HCT116 (cell line): ENCODE measurements at regions not wholly inside any gene's neighbourhood (a gene's known extent, or its start where the extent isn't known, plus 50 kb on each side); places are given as distances from the start of the nearest gene placed in this dataset.

Source experiments
- ATAC-seq: fragments of 200-7000 bp; cut with Tn5 transposase; 2 replicates; pipeline ENCODE4 v1.9.1; 2020; ENCODE audit warnings: mild to moderate bottlenecking, moderate library complexity
- BruUV-seq: library from RNA; stranded (reverse); fragments of 400-500 nt; replicated peaks from 2 replicates; lab custom pipeline; 2021; lab: Mats Ljungman, UMichigan
- CTCF ChIA-PET: fragments of 300-600 bp; sonication (Branson Sonifier 250); formaldehyde crosslinking; loops from one replicate; lab custom pipeline; 2021; ENCODE audit warnings: antibody characterized with exemption; lab: Charles Lee
- POLR2A ChIA-PET: fragments of 300-600, 350-600 bp; sonication (Branson Sonifier 250); formaldehyde crosslinking; loops from one replicate; lab custom pipeline; 2021; ENCODE audit warnings: antibody characterized with exemption; lab: Charles Lee
- RAD21 ChIA-PET, 2 experiments: fragments of 300-600 bp; sonication (Branson Sonifier 250); formaldehyde crosslinking; loops; one replicate each; lab custom pipeline; 2023; ENCODE audit warnings: low total read pairs in 2 of 2; ENCODE audit not compliant: uncharacterized antibody in 2 of 2, unreplicated experiment in 2 of 2, low non-redundant PET in 1 of 2; lab: Charles Lee
- DNase-seq: peaks from one replicate; pipeline ENCODE4 v3.0.0-alpha.2; 2010; ENCODE audit warnings: low read depth, low spot score
- H2AFZ ChIP-seq: fragments of 200-600 bp; shearing (Covaris generic), sonication (generic); 2 replicates; pipeline ENCODE4 v1.6.1; 2017; ENCODE audit warnings: low read depth, mixed run types, mixed read lengths, antibody characterized with exemption, low read length; ENCODE audit not compliant: poor library complexity, severe bottlenecking
- H3K27ac ChIP-seq: 2 replicates; pipeline ENCODE4 v1.5.1; 2012; ENCODE audit warnings: low read depth, low read length
- H3K27me3 ChIP-seq: fragments of 200-600 bp; sonication (generic); 2 replicates; pipeline ENCODE4 v1.6.1; 2016; ENCODE audit warnings: mixed run types, low read length, mixed read lengths; ENCODE audit not compliant: insufficient read depth
- H3K36me3 ChIP-seq, 2 experiments: fragments of 200-500 bp in 1 of 2; fragments of 200-600 bp in 1 of 2; sonication (Bioruptor generic) in 1 of 2; sonication (generic) in 1 of 2; 2 replicates each; pipeline versions ENCODE4 v1.5.1 to v1.6.1; 2014 to 2016; ENCODE audit warnings: low read length in 2 of 2, inconsistent platforms in 1 of 2, mixed read lengths in 1 of 2, mixed run types in 1 of 2; ENCODE audit not compliant: insufficient read depth in 2 of 2, control insufficient read depth in 1 of 2
- H3K4me1 ChIP-seq, 2 experiments: fragments of 200-600 bp in 1 of 2; sonication (generic) in 1 of 2; 2 replicates each; pipeline versions ENCODE4 v1.5.1 to v1.6.1; 2012 to 2017; ENCODE audit warnings: low read length in 2 of 2, inconsistent platforms in 1 of 2, mild to moderate bottlenecking in 1 of 2, mixed read lengths in 1 of 2, mixed run types in 1 of 2, moderate library complexity in 1 of 2; ENCODE audit not compliant: insufficient read depth in 2 of 2, control insufficient read depth in 1 of 2
- H3K4me2 ChIP-seq: fragments of 200-600 bp; sonication (generic); 2 replicates; pipeline ENCODE4 v1.6.1; 2017; ENCODE audit warnings: mixed run types, low read length, mixed read lengths
- H3K4me3 ChIP-seq, 2 experiments: fragments of 200-600 bp in 1 of 2; sonication (generic) in 1 of 2; replicated peaks in 1 of 2; 2 replicates each; pipeline ENCODE4 v1.5.1; 2011 to 2016; ENCODE audit warnings: low read length in 2 of 2, control low read depth in 1 of 2, low read depth in 1 of 2, mild to moderate bottlenecking in 1 of 2, mixed read lengths in 1 of 2, mixed run types in 1 of 2
- H3K79me2 ChIP-seq: fragments of 200-600 bp; sonication (generic); 2 replicates; pipeline ENCODE4 v1.6.1; 2017; ENCODE audit warnings: mild to moderate bottlenecking, mixed run types, low read length, moderate library complexity, mixed read lengths; ENCODE audit not compliant: insufficient read depth
- H3K9ac ChIP-seq: fragments of 200-600 bp; sonication (generic); 2 replicates; pipeline ENCODE4 v1.6.1; 2016; ENCODE audit warnings: low read length, mixed read lengths
- H3K9me2 ChIP-seq: fragments of 200-600 bp; sonication (generic), shearing (Covaris generic); 2 replicates; pipeline ENCODE4 v1.6.1; 2017; ENCODE audit warnings: mixed run types, mild to moderate bottlenecking, moderate library complexity; ENCODE audit not compliant: insufficient read depth
- H3K9me3 ChIP-seq, 2 experiments: fragments of 200-500 bp in 1 of 2; fragments of 200-600 bp in 1 of 2; sonication (Bioruptor generic) in 1 of 2; sonication (generic) in 1 of 2; 2 replicates each; pipeline ENCODE4 v1.6.1; 2014 to 2017; ENCODE audit warnings: low read length in 2 of 2, mixed read lengths in 2 of 2, inconsistent platforms in 1 of 2, low read depth in 1 of 2, mild to moderate bottlenecking in 1 of 2, mixed run types in 1 of 2, moderate library complexity in 1 of 2; ENCODE audit not compliant: control insufficient read depth in 1 of 2, insufficient read depth in 1 of 2
- H4K20me1 ChIP-seq: fragments of 200-600 bp; sonication (generic), shearing (Covaris generic); 2 replicates; pipeline ENCODE4 v1.6.1; 2017; ENCODE audit warnings: mixed run types, mild to moderate bottlenecking, moderate library complexity; ENCODE audit not compliant: insufficient read depth
- CBX3 ChIP-seq: IDR thresholded peaks from 2 replicates; pipeline ENCODE4 v1.6.1; 2012; ENCODE audit warnings: low read depth
- CEBPB ChIP-seq: IDR thresholded peaks from 2 replicates; pipeline ENCODE4 v1.6.1; 2012; ENCODE audit warnings: low read depth
- EGR1 ChIP-seq: IDR thresholded peaks from 2 replicates; pipeline ENCODE4 v1.6.1; 2012; ENCODE audit warnings: low read depth
- EZH2 ChIP-seq: fragments of 200-600 bp; sonication (generic); IDR thresholded peaks from 2 replicates; pipeline ENCODE4 v1.6.1; 2017; ENCODE audit warnings: antibody characterized with exemption, mixed run types
- FOSL1 ChIP-seq: IDR thresholded peaks from 2 replicates; pipeline ENCODE4 v1.6.1; 2012; ENCODE audit warnings: low read depth
- JUND ChIP-seq: IDR thresholded peaks from 2 replicates; pipeline ENCODE4 v1.6.1; 2012
- MAX ChIP-seq: IDR thresholded peaks from 2 replicates; pipeline ENCODE4 v1.6.1; 2012
- POLR2A ChIP-seq: IDR thresholded peaks from 2 replicates; pipeline ENCODE4 v1.7.0; 2011; ENCODE audit warnings: borderline replicate concordance; ENCODE audit not compliant: insufficient read depth, insufficient read length; ENCODE audit errors: extremely low read depth
- REST ChIP-seq: IDR thresholded peaks from 2 replicates; pipeline ENCODE4 v1.6.1; 2012; ENCODE audit warnings: low read depth
- SP1 ChIP-seq: IDR thresholded peaks from 2 replicates; pipeline ENCODE4 v1.6.1; 2012; ENCODE audit warnings: low read depth
- TCF7L2 ChIP-seq: IDR thresholded peaks from 2 replicates; pipeline ENCODE4 v1.7.0; 2011; ENCODE audit warnings: borderline replicate concordance, inconsistent platforms; ENCODE audit not compliant: insufficient read depth, insufficient read length; ENCODE audit errors: extremely low read depth
- ZBTB33 ChIP-seq: IDR thresholded peaks from 2 replicates; pipeline ENCODE4 v1.6.1; 2011; ENCODE audit warnings: mild to moderate bottlenecking, low read length, moderate library complexity; ENCODE audit not compliant: insufficient replicate concordance; ENCODE audit errors: extremely low read depth
- ZFX ChIP-seq: fragments of 450-650 bp; IDR thresholded peaks from 2 replicates; pipeline ENCODE4 v1.6.1; 2017
- ZNF274 ChIP-seq: fragments of 200-500 bp; sonication (Bioruptor generic); IDR thresholded peaks from 2 replicates; pipeline ENCODE4 v1.6.1; 2014; ENCODE audit warnings: mild to moderate bottlenecking, low read depth, low read length, inconsistent platforms
- intact Hi-C: fragments of 100-400 bp; cut with micrococcal nuclease; formaldehyde crosslinking; loops from 2 replicates; pipeline ENCODE4 v1.10.0; 2022

- TF ChIP-seq POLR2A (no peak), CBX3 (no peak), EZH2 (no peak), SP1 (no peak), FOSL1 (no peak), REST (no peak), JUND (no peak), ZNF274 (no peak), MAX (no peak), EGR1 (no peak), TCF7L2 (no peak), ZBTB33 (no peak), CEBPB (no peak), ZFX (no peak)
- H2AFZ ChIP-seq: no peak overlapping the region
- H3K79me2 ChIP-seq: no peaks in the 10 kb centered on the region
- ChIA-PET POLR2A (no interaction called here), RAD21 (no interaction called here), CTCF (no interaction called here)
- H3K4me3 ChIP-seq: no peak overlapping the region
- H3K4me2 ChIP-seq: no peak overlapping the region
- H3K27me3 ChIP-seq: no peaks in the 10 kb centered on the region
- no peaks in the 10 kb centered on the region for H3K9me3 ChIP-seq
- no peak overlapping the region for H3K9ac ChIP-seq
- DNase-seq: no peak
- BruUV-seq: no TSS peak
- no peak for ATAC-seq
- no peaks in the 10 kb centered on the region for H3K9me2 ChIP-seq
- H3K36me3 ChIP-seq: no peaks in the 10 kb centered on the region
- intact Hi-C loops: no loop called here
- no peak overlapping the region for H3K27ac ChIP-seq
- no peaks in the 10 kb centered on the region for H4K20me1 ChIP-seq
- no peaks in the 10 kb centered on the region for H3K4me1 ChIP-seq
Observed at GRCh38 chr11:11677672-11678356, 56.0 kb upstream of the GALNT18 start.
